ENCODE measurements at regions not wholly inside any gene's neighbourhood (a gene's known extent, or its start where the extent isn't known, plus 50 kb on each side); places are given as distances from the start of the nearest gene placed in this dataset.

GRCh38 chr16:64217789-64218535, 903.9 kb downstream of the CDH11 start:
- Histone ChIP-seq H3K27ac (ENCODE audit: low read length) (no peak overlapping the region), H3K27me3 (ENCODE audit: control insufficient read depth, insufficient read depth, low read length) (no peaks in the 10 kb centered on the region), H3K9me3 (ENCODE audit: control insufficient read depth, insufficient read depth, low read depth, low read length) (no peaks in the 10 kb centered on the region), H3K36me3 (ENCODE audit: control insufficient read depth, insufficient read depth, low read length) (no peaks in the 10 kb centered on the region), H3K4me3 (ENCODE audit: low read depth in 2 of 2, low read length in 2 of 2) (no peak overlapping the region), H3K4me1 (ENCODE audit: control insufficient read depth, insufficient read depth, low read length) (no peaks in the 10 kb centered on the region)
- intact Hi-C loops (cut with micrococcal nuclease; ENCODE audit: unreplicated experiment) (no loop called here), in situ Hi-C loops (cut with HindIII; ENCODE audit: low pct_unique_long_range_greater_than_20kb, low sequenced_read_pairs) (no loop called here)
- no TSS peak for BruUV-seq (replicated peaks)
- DNase-seq (ENCODE audit: low read depth, low spot score), result no peak
- ChIA-PET POLR2A (no interaction called here), CTCF (no interaction called here)
- TF ChIP-seq, protein P1, sequence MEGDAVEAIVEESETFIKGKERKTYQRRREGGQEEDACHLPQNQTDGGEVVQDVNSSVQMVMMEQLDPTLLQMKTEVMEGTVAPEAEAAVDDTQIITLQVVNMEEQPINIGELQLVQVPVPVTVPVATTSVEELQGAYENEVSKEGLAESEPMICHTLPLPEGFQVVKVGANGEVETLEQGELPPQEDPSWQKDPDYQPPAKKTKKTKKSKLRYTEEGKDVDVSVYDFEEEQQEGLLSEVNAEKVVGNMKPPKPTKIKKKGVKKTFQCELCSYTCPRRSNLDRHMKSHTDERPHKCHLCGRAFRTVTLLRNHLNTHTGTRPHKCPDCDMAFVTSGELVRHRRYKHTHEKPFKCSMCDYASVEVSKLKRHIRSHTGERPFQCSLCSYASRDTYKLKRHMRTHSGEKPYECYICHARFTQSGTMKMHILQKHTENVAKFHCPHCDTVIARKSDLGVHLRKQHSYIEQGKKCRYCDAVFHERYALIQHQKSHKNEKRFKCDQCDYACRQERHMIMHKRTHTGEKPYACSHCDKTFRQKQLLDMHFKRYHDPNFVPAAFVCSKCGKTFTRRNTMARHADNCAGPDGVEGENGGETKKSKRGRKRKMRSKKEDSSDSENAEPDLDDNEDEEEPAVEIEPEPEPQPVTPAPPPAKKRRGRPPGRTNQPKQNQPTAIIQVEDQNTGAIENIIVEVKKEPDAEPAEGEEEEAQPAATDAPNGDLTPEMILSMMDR (IDR thresholded peaks at IDR 0.05), result no peak
- no peak for TF ChIP-seq POLR2AphosphoS5 (IDR thresholded peaks at IDR 0.05; ENCODE audit: low read depth, low read length)
- ATAC-seq, result no peak

- DNase-seq (ENCODE audit: low read depth, low spot score) (no peak), ATAC-seq (no peak)
- BruUV-seq (replicated peaks), result no TSS peak
- CTCF ChIA-PET, result no interaction called here
- Histone ChIP-seq H3K27me3 (ENCODE audit: control insufficient read depth, insufficient read depth, low read length) (no peaks in the 10 kb centered on the region), H3K27ac (ENCODE audit: low read length) (no peak overlapping the region), H3K36me3 (ENCODE audit: control insufficient read depth, insufficient read depth, low read length) (no peaks in the 10 kb centered on the region), H3K9me3 (ENCODE audit: control insufficient read depth, insufficient read depth, low read depth, low read length) (no peaks in the 10 kb centered on the region), H3K4me3 (ENCODE audit: low read depth in 2 of 2, low read length in 2 of 2) (no peak overlapping the region), H3K4me1 (ENCODE audit: control insufficient read depth, insufficient read depth, low read length) (no peaks in the 10 kb centered on the region)
- TF ChIP-seq, protein P1 (IDR thresholded peaks at IDR 0.05), result no peak
- no peak for TF ChIP-seq POLR2AphosphoS5 (IDR thresholded peaks at IDR 0.05; ENCODE audit: low read depth, low read length)
- in situ Hi-C loops (cut with HindIII; ENCODE audit: low pct_unique_long_range_greater_than_20kb, low sequenced_read_pairs) (no loop called here), intact Hi-C loops (cut with micrococcal nuclease; ENCODE audit: unreplicated experiment) (no loop called here)
- POLR2A ChIA-PET, result no interaction called here
Measured at GRCh38 chr16:64215730-64216129, 906.1 kb downstream of the CDH11 start.

DNA sequence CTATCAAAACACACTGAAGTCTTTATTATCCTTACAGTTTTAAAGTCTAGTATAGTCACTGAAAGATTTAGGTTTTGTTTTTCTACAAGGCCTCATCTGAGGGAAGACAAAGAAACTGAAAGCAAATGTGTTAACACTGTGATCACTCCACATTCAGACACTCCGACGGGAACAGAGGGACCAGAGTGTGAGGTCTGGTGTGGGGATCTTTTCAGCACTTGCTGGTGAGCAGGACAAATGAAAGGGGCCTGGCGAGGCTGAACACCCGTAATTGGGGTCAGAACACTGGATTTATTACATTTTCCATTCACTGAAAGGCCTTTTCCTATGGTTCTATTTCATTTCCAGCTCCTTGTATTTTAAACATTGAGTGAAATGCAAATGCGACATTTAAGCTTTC, 910.5 kb downstream of the CDH11 start:
- intact Hi-C loops (cut with micrococcal nuclease; ENCODE audit: unreplicated experiment), result no loop called here
- BruUV-seq (replicated peaks), result no TSS peak
- H3K36me3 ChIP-seq (ENCODE audit: control insufficient read depth, insufficient read depth, low read length), result no peaks in the 10 kb centered on the region
- H3K4me1 ChIP-seq (ENCODE audit: control insufficient read depth, insufficient read depth, low read length), result no peaks in the 10 kb centered on the region
- DNase-seq (ENCODE audit: low read depth, low spot score), result no peak
- ATAC-seq, result no peak
- H3K27me3 ChIP-seq (ENCODE audit: control insufficient read depth, insufficient read depth, low read length), result no peaks in the 10 kb centered on the region
- POLR2A ChIA-PET, result no interaction called here
- no peak overlapping the region; a peak in 1 of 4 replicates for H3K4me3 ChIP-seq (ENCODE audit: low read depth in 2 of 2, low read length in 2 of 2)
- CTCF ChIA-PET, result no interaction called here
- no peak overlapping the region for H3K27ac ChIP-seq (ENCODE audit: low read length)
- no peaks in the 10 kb centered on the region for H3K9me3 ChIP-seq (ENCODE audit: control insufficient read depth, insufficient read depth, low read depth, low read length)
- in situ Hi-C loops (cut with HindIII; ENCODE audit: low pct_unique_long_range_greater_than_20kb, low sequenced_read_pairs), result no loop called here
- TF ChIP-seq TCF7L2 (IDR thresholded peaks at IDR 0.05; ENCODE audit: low read depth, low read length) (no peak), POLR2AphosphoS5 (IDR thresholded peaks at IDR 0.05; ENCODE audit: low read depth, low read length) (no peak), REST (IDR thresholded peaks at IDR 0.05; ENCODE audit: insufficient read depth in 1 of 2, low read depth in 2 of 2, low read length in 1 of 2) (no peak), SIN3A (IDR thresholded peaks at IDR 0.05; ENCODE audit: borderline replicate concordance, insufficient read depth, low read depth, low read length) (no peak)
- TF ChIP-seq, protein P1 (IDR thresholded peaks at IDR 0.05), result no peak
